IMR-90 (cell line): ENCODE measurements at regions not wholly inside any gene's neighbourhood (a gene's known extent, or its start where the extent isn't known, plus 50 kb on each side); places are given as distances from the start of the nearest gene placed in this dataset.

Experiments
- ATAC-seq: fragments of 200-7000 bp; cut with Tn5 transposase; 2 replicates; pipeline ENCODE4 v1.9.1; 2020; ENCODE audit warnings: low read depth, mild to moderate bottlenecking, moderate library complexity
- BruUV-seq: library from RNA; stranded (reverse); fragments of 400-500 nt; replicated peaks from 2 replicates; lab custom pipeline; 2021; lab: Mats Ljungman, UMichigan
- CTCF ChIA-PET: fragments of 300-600 bp; formaldehyde crosslinking; extraction: SDS; loops from one replicate; lab custom pipeline; 2021; ENCODE audit warnings: antibody characterized with exemption; lab: Yijun Ruan, JAX
- POLR2A ChIA-PET: fragments of 300-600 bp; sonication (Branson Sonifier 250); formaldehyde crosslinking; loops from one replicate; lab custom pipeline; 2022; ENCODE audit warnings: antibody characterized with exemption; ENCODE audit not compliant: unreplicated experiment; lab: Charles Lee
- DNase-seq: peaks from one replicate; pipeline ENCODE4 v3.0.0; 2013
- H2AFZ ChIP-seq: replicated peaks from 2 replicates; pipeline ENCODE3; 2013; ENCODE audit warnings: low read length, mild to moderate bottlenecking; ENCODE audit not compliant: poor library complexity
- H2AK5ac ChIP-seq: 2 replicates; pipeline ENCODE4 v1.6.1; 2013; ENCODE audit warnings: low read depth, low read length, inconsistent platforms
- H2AK9ac ChIP-seq: replicated peaks from 2 replicates; pipeline ENCODE3; 2013; ENCODE audit warnings: mild to moderate bottlenecking, low read depth, low read length, moderate library complexity; ENCODE audit not compliant: poor library complexity
- H2BK120ac ChIP-seq: 2 replicates; pipeline ENCODE4 v1.6.1; 2013; ENCODE audit warnings: low read depth, low read length, inconsistent platforms
- H2BK15ac ChIP-seq: 3 replicates; pipeline ENCODE4 v1.6.1; 2013; ENCODE audit warnings: low read depth, low read length, inconsistent platforms
- H2BK20ac ChIP-seq: 2 replicates; pipeline ENCODE4 v1.6.1; 2013; ENCODE audit warnings: low read depth, mild to moderate bottlenecking, inconsistent platforms, low read length, moderate library complexity
- H2BK5ac ChIP-seq: 2 replicates; pipeline ENCODE4 v1.6.1; 2013; ENCODE audit warnings: mild to moderate bottlenecking, low read depth, low read length, inconsistent platforms; ENCODE audit not compliant: poor library complexity, severe bottlenecking
- H3K14ac ChIP-seq: replicated peaks from 2 replicates; pipeline ENCODE4 v1.6.1; 2013; ENCODE audit warnings: low read depth, low read length, inconsistent platforms
- H3K18ac ChIP-seq: 2 replicates; pipeline ENCODE4 v1.6.1; 2013; ENCODE audit warnings: low read depth, low read length, control low read depth
- H3K23ac ChIP-seq: 2 replicates; pipeline ENCODE4 v1.6.1; 2013; ENCODE audit warnings: low read depth, low read length, inconsistent platforms
- H3K27ac ChIP-seq: 2 replicates; pipeline ENCODE4 v1.5.1; 2013; ENCODE audit warnings: mild to moderate bottlenecking, control low read depth, low read length; ENCODE audit not compliant: insufficient read depth
- H3K27me3 ChIP-seq: 2 replicates; pipeline ENCODE4 v1.6.1; 2013; ENCODE audit warnings: low read length; ENCODE audit not compliant: control insufficient read depth, insufficient read depth
- H3K36me3 ChIP-seq: 2 replicates; pipeline ENCODE4 v1.6.1; 2013; ENCODE audit warnings: low read length, mixed read lengths; ENCODE audit not compliant: control insufficient read depth, insufficient read depth
- H3K4ac ChIP-seq: 2 replicates; pipeline ENCODE4 v1.6.1; 2013; ENCODE audit warnings: low read depth, low read length, inconsistent platforms
- H3K4me1 ChIP-seq: 2 replicates; pipeline ENCODE4 v1.6.1; 2013; ENCODE audit warnings: low read length, mixed read lengths; ENCODE audit not compliant: control insufficient read depth, insufficient read depth
- H3K4me2 ChIP-seq: 2 replicates; pipeline ENCODE4 v1.6.1; 2013; ENCODE audit warnings: low read depth, mild to moderate bottlenecking, control low read depth, low read length, moderate library complexity
- H3K4me3 ChIP-seq: 2 replicates; pipeline ENCODE4 v1.5.1; 2013; ENCODE audit warnings: low read depth, mild to moderate bottlenecking, control low read depth, low read length, moderate library complexity; ENCODE audit not compliant: insufficient read depth
- H3K56ac ChIP-seq: 2 replicates; pipeline ENCODE4 v1.6.1; 2013; ENCODE audit warnings: low read length, inconsistent platforms; ENCODE audit not compliant: insufficient read depth; ENCODE audit errors: extremely low read depth
- H3K79me1 ChIP-seq, 2 experiments: 2 replicates each; pipeline ENCODE4 v1.6.1; 2013; ENCODE audit warnings: low read length in 2 of 2, inconsistent platforms in 1 of 2, low read depth in 1 of 2
- H3K9ac ChIP-seq: 2 replicates; pipeline ENCODE4 v1.6.1; 2013; ENCODE audit warnings: low read depth, low read length, control low read depth
- H3K9me1 ChIP-seq: 2 replicates; pipeline ENCODE4 v1.6.1; 2013; ENCODE audit warnings: low read length, inconsistent platforms; ENCODE audit not compliant: insufficient read depth
- H3K9me3 ChIP-seq: 2 replicates; pipeline ENCODE4 v1.6.1; 2013; ENCODE audit warnings: low read length; ENCODE audit not compliant: control insufficient read depth, insufficient read depth
- H4K20me1 ChIP-seq: 2 replicates; pipeline ENCODE4 v1.6.1; 2013; ENCODE audit warnings: low read length, inconsistent platforms; ENCODE audit not compliant: insufficient read depth
- H4K5ac ChIP-seq: 2 replicates; pipeline ENCODE4 v1.6.1; 2013; ENCODE audit warnings: mild to moderate bottlenecking, low read depth, low read length, control low read depth
- H4K8ac ChIP-seq, 2 experiments: 2 replicates each; pipeline ENCODE4 v1.6.1; 2013; ENCODE audit warnings: low read depth in 2 of 2, low read length in 2 of 2, control low read depth in 1 of 2, inconsistent platforms in 1 of 2
- H4K91ac ChIP-seq: 2 replicates; pipeline ENCODE4 v1.6.1; 2013; ENCODE audit warnings: low read depth, low read length, inconsistent platforms; ENCODE audit not compliant: insufficient read depth
- CEBPB ChIP-seq: IDR thresholded peaks from 2 replicates; pipeline ENCODE4 v1.6.1; 2012; ENCODE audit warnings: low read depth, low read length, improper control_type of control experiment
- MAFK ChIP-seq: IDR thresholded peaks from 2 replicates; pipeline ENCODE4 v1.6.1; 2012; ENCODE audit warnings: low read depth, low read length, improper control_type of control experiment
- MXI1 ChIP-seq: IDR thresholded peaks from 2 replicates; pipeline ENCODE4 v1.6.1; 2012; ENCODE audit warnings: low read depth, mild to moderate bottlenecking, low read length, moderate library complexity, borderline replicate concordance
- NFE2L2 ChIP-seq: fragments of 150-350 bp; IDR thresholded peaks from 2 replicates; pipeline ENCODE4 v1.6.1; 2016; ENCODE audit warnings: low read depth, mild to moderate bottlenecking, low read length
- RCOR1 ChIP-seq: IDR thresholded peaks from 2 replicates; pipeline ENCODE4 v1.6.1; 2012; ENCODE audit warnings: mild to moderate bottlenecking, low read length, improper control_type of control experiment; ENCODE audit not compliant: insufficient replicate concordance
- SMC3 ChIP-seq: fragments of 150-350 bp; IDR thresholded peaks from 2 replicates; pipeline ENCODE4 v1.6.1; 2016; ENCODE audit warnings: low read depth, mild to moderate bottlenecking, antibody characterized with exemption, low read length, moderate library complexity
- WGBS, 2 experiments: methylation state at CpG; one replicate each; pipeline versions ENCODE4 v1.1.5 to v1.1.7; 2013; ENCODE audit warnings: missing lambda C conversion rate in 2 of 2; ENCODE audit not compliant: insufficient read length in 1 of 2; ENCODE audit errors: extremely low coverage in 2 of 2; 5-methylcytosine and 5-hydroxymethylcytosine counted together
- dilution Hi-C: fragments of 300-500 bp; cut with HindIII; formaldehyde crosslinking; loops from one replicate; pipeline ENCODE4 v1.14.3; 2018; ENCODE audit warnings: low sequenced_read_pairs; ENCODE audit not compliant: unreplicated experiment
- in situ Hi-C: fragments of 300-500 bp; cut with MboI; formaldehyde crosslinking; loops from 3 replicates; pipeline ENCODE4 v1.14.3; 2019; ENCODE audit warnings: low sequenced_read_pairs, inconsistent platforms, mixed read lengths
- intact Hi-C: fragments of 100-400 bp; cut with micrococcal nuclease; formaldehyde crosslinking; loops from 2 replicates; pipeline ENCODE4 v1.10.0; 2022
- TF ChIP-seq, protein P1 (sequence below): conservative IDR thresholded peaks from 2 replicates; pipeline ENCODE4 v1.5.1; 2012; ENCODE audit warnings: mild to moderate bottlenecking, low read depth, low read length, improper control_type of control experiment
- TF ChIP-seq, protein P2 (sequence below): fragments of 150-350 bp; IDR thresholded peaks from 2 replicates; pipeline ENCODE4 v1.6.1; 2016; ENCODE audit warnings: low read depth, mild to moderate bottlenecking, low read length, moderate library complexity, borderline replicate concordance

DNA sequence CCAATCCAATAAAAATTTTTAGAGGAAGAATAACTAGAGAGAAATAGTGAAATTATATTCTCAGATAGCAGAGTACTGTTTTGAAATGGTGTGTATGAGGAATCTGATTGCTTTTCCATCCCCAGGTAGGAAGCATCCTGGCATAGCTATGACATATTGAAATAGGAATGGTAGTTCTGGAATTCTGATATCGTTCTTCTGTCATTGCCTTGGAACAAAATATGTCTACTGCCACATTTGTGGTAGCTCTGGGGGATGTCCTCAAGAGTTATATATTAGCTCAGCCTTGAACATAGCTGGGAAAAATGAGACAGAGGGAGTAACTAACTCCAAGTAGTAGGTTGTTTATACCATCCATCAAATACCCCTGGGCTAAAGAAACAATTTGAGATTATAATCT, 950.7 kb downstream of the MCTP2 start:
- no peak overlapping the region for H4K5ac ChIP-seq
- intact Hi-C loops = no loop called here
- POLR2A ChIA-PET = no interaction called here
- dilution Hi-C loops = no loop called here
- no peaks in the 10 kb centered on the region for H4K20me1 ChIP-seq
- H4K91ac ChIP-seq = no peak overlapping the region
- in situ Hi-C loops = no loop called here
- peaks cover 5% of the 10 kb centered on the region for H3K9me3 ChIP-seq
- no peak overlapping the region for H2BK20ac ChIP-seq
- H3K9me1 ChIP-seq = no peaks in the 10 kb centered on the region
- no peak overlapping the region for H3K4ac ChIP-seq
- no peaks in the 10 kb centered on the region for H3K27me3 ChIP-seq
- no peak overlapping the region for H2BK120ac ChIP-seq
- H2AFZ ChIP-seq = no peak overlapping the region
- no peak overlapping the region for H3K23ac ChIP-seq
- no peak overlapping the region for H2BK15ac ChIP-seq
- no peak overlapping the region for H3K18ac ChIP-seq
- BruUV-seq = no TSS peak
- no peaks in the 10 kb centered on the region for H3K36me3 ChIP-seq
- H4K8ac ChIP-seq = no peak overlapping the region
- H2AK5ac ChIP-seq = no peak overlapping the region
- no peak overlapping the region for H3K14ac ChIP-seq
- no peak overlapping the region for H2BK5ac ChIP-seq
- CTCF ChIA-PET = no interaction called here
- DNase-seq (no peak), ATAC-seq (no peak)
- H3K79me1 ChIP-seq = no peaks in the 10 kb centered on the region
- no CpG with 5 or more reads among the region's 1 CpG for WGBS, 2 experiments
- no peak overlapping the region for H3K4me3 ChIP-seq
- no peak overlapping the region for H3K27ac ChIP-seq
- no peak overlapping the region for H2AK9ac ChIP-seq
- H3K9ac ChIP-seq = no peak overlapping the region
- TF ChIP-seq, protein P1, sequence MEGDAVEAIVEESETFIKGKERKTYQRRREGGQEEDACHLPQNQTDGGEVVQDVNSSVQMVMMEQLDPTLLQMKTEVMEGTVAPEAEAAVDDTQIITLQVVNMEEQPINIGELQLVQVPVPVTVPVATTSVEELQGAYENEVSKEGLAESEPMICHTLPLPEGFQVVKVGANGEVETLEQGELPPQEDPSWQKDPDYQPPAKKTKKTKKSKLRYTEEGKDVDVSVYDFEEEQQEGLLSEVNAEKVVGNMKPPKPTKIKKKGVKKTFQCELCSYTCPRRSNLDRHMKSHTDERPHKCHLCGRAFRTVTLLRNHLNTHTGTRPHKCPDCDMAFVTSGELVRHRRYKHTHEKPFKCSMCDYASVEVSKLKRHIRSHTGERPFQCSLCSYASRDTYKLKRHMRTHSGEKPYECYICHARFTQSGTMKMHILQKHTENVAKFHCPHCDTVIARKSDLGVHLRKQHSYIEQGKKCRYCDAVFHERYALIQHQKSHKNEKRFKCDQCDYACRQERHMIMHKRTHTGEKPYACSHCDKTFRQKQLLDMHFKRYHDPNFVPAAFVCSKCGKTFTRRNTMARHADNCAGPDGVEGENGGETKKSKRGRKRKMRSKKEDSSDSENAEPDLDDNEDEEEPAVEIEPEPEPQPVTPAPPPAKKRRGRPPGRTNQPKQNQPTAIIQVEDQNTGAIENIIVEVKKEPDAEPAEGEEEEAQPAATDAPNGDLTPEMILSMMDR = no peak
- TF ChIP-seq NFE2L2 (no peak), MAFK (no peak), MXI1 (no peak), RCOR1 (no peak), CEBPB (no peak), SMC3 (no peak)
- TF ChIP-seq, protein P2, sequence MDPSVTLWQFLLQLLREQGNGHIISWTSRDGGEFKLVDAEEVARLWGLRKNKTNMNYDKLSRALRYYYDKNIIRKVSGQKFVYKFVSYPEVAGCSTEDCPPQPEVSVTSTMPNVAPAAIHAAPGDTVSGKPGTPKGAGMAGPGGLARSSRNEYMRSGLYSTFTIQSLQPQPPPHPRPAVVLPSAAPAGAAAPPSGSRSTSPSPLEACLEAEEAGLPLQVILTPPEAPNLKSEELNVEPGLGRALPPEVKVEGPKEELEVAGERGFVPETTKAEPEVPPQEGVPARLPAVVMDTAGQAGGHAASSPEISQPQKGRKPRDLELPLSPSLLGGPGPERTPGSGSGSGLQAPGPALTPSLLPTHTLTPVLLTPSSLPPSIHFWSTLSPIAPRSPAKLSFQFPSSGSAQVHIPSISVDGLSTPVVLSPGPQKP = no peak
- H3K4me1 ChIP-seq = no peaks in the 10 kb centered on the region
- H3K4me2 ChIP-seq = no peak overlapping the region
- H3K56ac ChIP-seq = no peak overlapping the region
